ENCODE measurements at regions not wholly inside any gene's neighbourhood (a gene's known extent, or its start where the extent isn't known, plus 50 kb on each side); places are given as distances from the start of the nearest gene placed in this dataset.

DNA sequence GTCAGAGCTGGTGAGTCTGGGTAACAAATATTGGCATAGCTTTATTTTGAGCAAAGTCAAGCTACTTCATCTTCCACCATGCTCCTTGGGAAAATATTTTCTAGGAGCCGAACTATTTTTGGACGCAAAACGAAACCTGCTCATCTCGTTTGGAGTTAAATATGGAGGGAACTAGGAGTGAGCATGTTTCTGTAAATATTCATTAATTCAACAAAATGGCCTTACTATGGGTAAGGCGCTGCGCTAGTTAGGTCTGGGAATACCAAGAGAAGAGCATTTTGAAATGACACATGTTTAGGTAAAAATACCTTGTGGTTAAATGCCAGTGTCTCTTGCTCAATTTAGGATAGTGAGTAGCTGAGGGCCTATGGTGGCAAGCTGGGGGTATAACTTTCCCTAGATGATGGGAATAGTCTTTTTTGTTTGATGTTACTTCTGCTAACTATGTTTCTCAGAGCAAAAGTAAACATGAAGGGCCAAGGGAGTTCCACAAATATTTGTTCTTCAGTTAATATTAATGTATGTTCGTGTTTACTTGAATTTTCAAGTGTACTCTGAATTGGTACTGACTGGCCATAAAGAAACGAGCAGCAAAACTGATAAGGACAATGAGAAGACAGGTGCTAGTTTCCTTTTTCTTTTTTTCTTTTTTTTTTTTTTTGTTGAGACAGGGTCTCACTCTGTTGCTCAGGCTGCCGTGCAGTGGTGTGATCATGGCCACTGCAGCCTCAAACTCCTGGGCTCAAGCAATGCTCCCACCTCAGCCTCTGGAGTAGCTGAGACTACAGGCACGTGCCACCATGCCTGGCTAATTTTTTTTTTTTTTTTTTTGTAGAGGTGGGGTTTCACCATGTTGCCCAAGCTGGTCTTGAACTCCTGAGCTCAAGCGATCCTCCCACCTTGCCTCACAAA lies 77.7 kb downstream of the MAP1LC3B2 start:
- no peaks in the 10 kb centered on the region for H3K9me3 ChIP-seq (ENCODE audit: control insufficient read depth, insufficient read depth, low read depth, low read length)
- H3K4me2 ChIP-seq (ENCODE audit: extremely low read depth, insufficient read depth, low read length): no peak overlapping the region
- no peaks in the 10 kb centered on the region for H3K4me1 ChIP-seq (ENCODE audit: control insufficient read depth, extremely low read depth, insufficient read depth, low read length)

DNA sequence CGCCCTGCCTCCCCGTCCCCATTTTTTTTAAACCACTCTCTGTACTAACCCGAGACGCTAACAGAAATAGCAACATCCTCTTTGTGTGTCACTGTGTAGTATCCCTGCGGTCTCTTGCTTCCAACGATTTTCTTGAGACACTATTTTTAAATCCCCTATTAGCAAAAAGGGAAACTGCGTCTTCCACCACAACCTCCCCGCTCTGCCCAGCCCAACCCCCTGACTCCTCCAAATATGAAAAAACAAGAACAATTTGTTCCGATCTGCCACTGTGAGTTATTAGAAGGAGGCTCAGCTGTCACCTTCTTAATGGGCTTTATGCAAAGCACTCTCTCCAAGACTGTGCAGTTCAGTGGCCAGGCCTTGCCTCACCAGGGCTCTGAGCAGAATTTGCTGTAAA lies 76.3 kb downstream of the MAP1LC3B2 start:
- H3K79me2 ChIP-seq (ENCODE audit: control insufficient read depth, insufficient read depth, low read length): no peaks in the 10 kb centered on the region
- H3K4me3 ChIP-seq (replicated peaks in 1 of 4; ENCODE audit: control extremely low read depth in 1 of 4, insufficient read depth in 1 of 4, low read depth in 3 of 4, low read length in 4 of 4): no peak overlapping the region
- H3K27ac ChIP-seq (ENCODE audit: insufficient read depth, low read length): no peak overlapping the region
- H3K36me3 ChIP-seq (ENCODE audit: control insufficient read depth, insufficient read depth, low read length): no peaks in the 10 kb centered on the region
- no peak for DNase-seq (ENCODE audit: low read depth in 2 of 2)
- H3K4me1 ChIP-seq (ENCODE audit: control insufficient read depth, extremely low read depth, insufficient read depth, low read length): no peaks in the 10 kb centered on the region
- no peak overlapping the region for H3K9ac ChIP-seq (ENCODE audit: insufficient read depth, low read length)
- TF ChIP-seq, protein P1, sequence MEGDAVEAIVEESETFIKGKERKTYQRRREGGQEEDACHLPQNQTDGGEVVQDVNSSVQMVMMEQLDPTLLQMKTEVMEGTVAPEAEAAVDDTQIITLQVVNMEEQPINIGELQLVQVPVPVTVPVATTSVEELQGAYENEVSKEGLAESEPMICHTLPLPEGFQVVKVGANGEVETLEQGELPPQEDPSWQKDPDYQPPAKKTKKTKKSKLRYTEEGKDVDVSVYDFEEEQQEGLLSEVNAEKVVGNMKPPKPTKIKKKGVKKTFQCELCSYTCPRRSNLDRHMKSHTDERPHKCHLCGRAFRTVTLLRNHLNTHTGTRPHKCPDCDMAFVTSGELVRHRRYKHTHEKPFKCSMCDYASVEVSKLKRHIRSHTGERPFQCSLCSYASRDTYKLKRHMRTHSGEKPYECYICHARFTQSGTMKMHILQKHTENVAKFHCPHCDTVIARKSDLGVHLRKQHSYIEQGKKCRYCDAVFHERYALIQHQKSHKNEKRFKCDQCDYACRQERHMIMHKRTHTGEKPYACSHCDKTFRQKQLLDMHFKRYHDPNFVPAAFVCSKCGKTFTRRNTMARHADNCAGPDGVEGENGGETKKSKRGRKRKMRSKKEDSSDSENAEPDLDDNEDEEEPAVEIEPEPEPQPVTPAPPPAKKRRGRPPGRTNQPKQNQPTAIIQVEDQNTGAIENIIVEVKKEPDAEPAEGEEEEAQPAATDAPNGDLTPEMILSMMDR (conservative IDR thresholded peaks at IDR 0.05 in 1 of 2, IDR thresholded peaks at IDR 0.05 in 1 of 2; ENCODE audit: low read depth in 1 of 2, low read length in 2 of 2): no peak
- TF ChIP-seq EZH2 (IDR thresholded peaks at IDR 0.05; ENCODE audit: low read length, missing control alignments): no peak
- H3K4me2 ChIP-seq (ENCODE audit: extremely low read depth, insufficient read depth, low read length): no peak overlapping the region
- peaks cover 8% of the 10 kb centered on the region for H3K27me3 ChIP-seq (ENCODE audit: control insufficient read depth, insufficient read depth, low read length)
- H3K9me3 ChIP-seq (ENCODE audit: control insufficient read depth, insufficient read depth, low read depth, low read length): no peaks in the 10 kb centered on the region
- no peak overlapping the region for H2AFZ ChIP-seq (ENCODE audit: low read length)
- H4K20me1 ChIP-seq (ENCODE audit: control insufficient read depth, extremely low read depth, insufficient read depth, low read length): no peaks in the 10 kb centered on the region

More for the DNA sequence above, 77.7 kb downstream of the MAP1LC3B2 start:
- Histone ChIP-seq H3K27me3 (ENCODE audit: control insufficient read depth, insufficient read depth, low read length) (peaks cover 9% of the 10 kb centered on the region), H3K79me2 (ENCODE audit: control insufficient read depth, insufficient read depth, low read length) (no peaks in the 10 kb centered on the region), H3K36me3 (ENCODE audit: control insufficient read depth, insufficient read depth, low read length) (no peaks in the 10 kb centered on the region), H2AFZ (ENCODE audit: low read length) (no peak overlapping the region), H3K27ac (ENCODE audit: insufficient read depth, low read length) (no peak overlapping the region), H4K20me1 (ENCODE audit: control insufficient read depth, extremely low read depth, insufficient read depth, low read length) (no peaks in the 10 kb centered on the region), H3K9ac (ENCODE audit: insufficient read depth, low read length) (no peak overlapping the region), H3K4me3 (replicated peaks in 1 of 4; ENCODE audit: control extremely low read depth in 1 of 4, insufficient read depth in 1 of 4, low read depth in 3 of 4, low read length in 4 of 4) (no peak overlapping the region)
- DNase-seq (ENCODE audit: low read depth in 2 of 2): no peak
- TF ChIP-seq, protein P1 (conservative IDR thresholded peaks at IDR 0.05 in 1 of 2, IDR thresholded peaks at IDR 0.05 in 1 of 2; ENCODE audit: low read depth in 1 of 2, low read length in 2 of 2): no peak
- no peak for TF ChIP-seq EZH2 (IDR thresholded peaks at IDR 0.05; ENCODE audit: low read length, missing control alignments)

DNA sequence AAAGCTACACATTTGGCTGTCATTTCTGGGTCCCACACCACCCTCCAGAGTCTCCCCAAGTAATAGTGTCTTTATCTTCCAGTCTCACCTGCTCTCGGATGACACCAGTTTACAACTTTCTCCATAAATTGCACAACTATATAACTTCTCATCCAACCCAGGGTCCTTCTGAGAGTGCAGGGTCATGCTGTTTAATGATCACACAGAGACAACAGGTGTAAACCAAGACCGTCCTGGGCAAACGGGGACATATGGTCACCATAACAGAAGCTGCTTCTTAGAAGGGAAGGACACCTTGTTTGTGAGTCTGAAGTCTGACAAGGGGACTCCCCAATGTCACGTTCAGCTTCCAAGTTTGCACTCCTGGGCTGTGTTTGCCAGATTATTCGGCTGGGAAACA lies 74.3 kb downstream of the MAP1LC3B2 start:
- H2AFZ ChIP-seq (ENCODE audit: low read length): no peak overlapping the region
- H3K4me2 ChIP-seq (ENCODE audit: extremely low read depth, insufficient read depth, low read length): no peak overlapping the region
- H3K27me3 ChIP-seq (ENCODE audit: control insufficient read depth, insufficient read depth, low read length): peaks cover 5% of the 10 kb centered on the region
- DNase-seq (ENCODE audit: low read depth in 2 of 2): no peak
- H3K79me2 ChIP-seq (ENCODE audit: control insufficient read depth, insufficient read depth, low read length): no peaks in the 10 kb centered on the region
- H3K36me3 ChIP-seq (ENCODE audit: control insufficient read depth, insufficient read depth, low read length): no peaks in the 10 kb centered on the region
- no peak overlapping the region for H3K27ac ChIP-seq (ENCODE audit: insufficient read depth, low read length)
- H3K9me3 ChIP-seq (ENCODE audit: control insufficient read depth, insufficient read depth, low read depth, low read length): no peaks in the 10 kb centered on the region
- no peaks in the 10 kb centered on the region for H4K20me1 ChIP-seq (ENCODE audit: control insufficient read depth, extremely low read depth, insufficient read depth, low read length)
- H3K9ac ChIP-seq (ENCODE audit: insufficient read depth, low read length): no peak overlapping the region
- no peaks in the 10 kb centered on the region for H3K4me1 ChIP-seq (ENCODE audit: control insufficient read depth, extremely low read depth, insufficient read depth, low read length)
- TF ChIP-seq EZH2 (IDR thresholded peaks at IDR 0.05; ENCODE audit: low read length, missing control alignments): no peak
- TF ChIP-seq, protein P1 (conservative IDR thresholded peaks at IDR 0.05 in 1 of 2, IDR thresholded peaks at IDR 0.05 in 1 of 2; ENCODE audit: low read depth in 1 of 2, low read length in 2 of 2): no peak
- no peak overlapping the region for H3K4me3 ChIP-seq (replicated peaks in 1 of 4; ENCODE audit: control extremely low read depth in 1 of 4, insufficient read depth in 1 of 4, low read depth in 3 of 4, low read length in 4 of 4)

All from fibroblast of lung (primary cell).